ENCODE measurements at regions not wholly inside any gene's neighbourhood (a gene's known extent, or its start where the extent isn't known, plus 50 kb on each side); places are given as distances from the start of the nearest gene placed in this dataset.

GRCh38 chr2:10985901-10986535, 74.3 kb downstream of the KCNF1 start:
- ATAC-seq (ENCODE audit: low read depth in 2 of 2): no peak

GRCh38 chr2:10987439-10987838, 75.7 kb downstream of the KCNF1 start:
- no peaks in the 10 kb centered on the region for H3K9me3 ChIP-seq (ENCODE audit: control insufficient read depth in 2 of 2, low read length in 2 of 2)
- no peaks in the 10 kb centered on the region for H3K9me3 Mint-ChIP-seq
- H3K4me1 Mint-ChIP-seq: no peaks in the 10 kb centered on the region
- H3K36me3 Mint-ChIP-seq: no peaks in the 10 kb centered on the region
- H3K4me1 ChIP-seq (ENCODE audit: control insufficient read depth, insufficient read depth, low read length, poor library complexity, severe bottlenecking): no peaks in the 10 kb centered on the region
- H3K27ac ChIP-seq (ENCODE audit: insufficient read depth, low read length, poor library complexity, severe bottlenecking): no peak overlapping the region
- H3K27ac Mint-ChIP-seq: no peak overlapping the region
- H3K27me3 Mint-ChIP-seq: peaks cover 19% of the 10 kb centered on the region
- ATAC-seq (ENCODE audit: low read depth in 2 of 2) (no peak), DNase-seq (no peak)
- H3K4me3 Mint-ChIP-seq: no peak overlapping the region
- no peak overlapping the region for H3K4me3 ChIP-seq (ENCODE audit: low read depth, low read length)
- H3K36me3 ChIP-seq (ENCODE audit: control insufficient read depth, insufficient read depth, low read length): no peaks in the 10 kb centered on the region
- H3K27me3 ChIP-seq (ENCODE audit: control insufficient read depth, insufficient read depth, low read length): no peaks in the 10 kb centered on the region

More at GRCh38 chr2:10985901-10986535, 74.3 kb downstream of the KCNF1 start:
- DNase-seq: no peak
- no peaks in the 10 kb centered on the region for H3K27me3 ChIP-seq (ENCODE audit: control insufficient read depth, insufficient read depth, low read length)
- Mint-ChIP-seq H3K4me3 (no peak overlapping the region), H3K4me1 (no peaks in the 10 kb centered on the region), H3K27ac (no peak overlapping the region), H3K27me3 (peaks cover 13% of the 10 kb centered on the region), H3K9me3 (no peaks in the 10 kb centered on the region), H3K36me3 (no peaks in the 10 kb centered on the region)
- no peak overlapping the region for H3K27ac ChIP-seq (ENCODE audit: insufficient read depth, low read length, poor library complexity, severe bottlenecking)
- no peaks in the 10 kb centered on the region for H3K36me3 ChIP-seq (ENCODE audit: control insufficient read depth, insufficient read depth, low read length)
- H3K4me1 ChIP-seq (ENCODE audit: control insufficient read depth, insufficient read depth, low read length, poor library complexity, severe bottlenecking): no peaks in the 10 kb centered on the region
- H3K9me3 ChIP-seq (ENCODE audit: control insufficient read depth in 2 of 2, low read length in 2 of 2): no peaks in the 10 kb centered on the region
- H3K4me3 ChIP-seq (ENCODE audit: low read depth, low read length): no peak overlapping the region

- Histone ChIP-seq H3K4me1 (ENCODE audit: control insufficient read depth, insufficient read depth, low read length, poor library complexity, severe bottlenecking) (no peaks in the 10 kb centered on the region), H3K9me3 (ENCODE audit: control insufficient read depth in 2 of 2, low read length in 2 of 2) (no peaks in the 10 kb centered on the region), H3K4me3 (ENCODE audit: low read depth, low read length) (no peak overlapping the region), H3K36me3 (ENCODE audit: control insufficient read depth, insufficient read depth, low read length) (no peaks in the 10 kb centered on the region), H3K27ac (ENCODE audit: insufficient read depth, low read length, poor library complexity, severe bottlenecking) (no peak overlapping the region), H3K27me3 (ENCODE audit: control insufficient read depth, insufficient read depth, low read length) (no peaks in the 10 kb centered on the region)
- DNase-seq: no peak
- H3K4me1 Mint-ChIP-seq: no peaks in the 10 kb centered on the region
- no peak overlapping the region for H3K27ac Mint-ChIP-seq
- H3K9me3 Mint-ChIP-seq: peaks cover 0 to 1% (median 0%) of the 10 kb centered on the region in 7 donors
- H3K4me3 Mint-ChIP-seq: no peak overlapping the region
- no peak for ATAC-seq (ENCODE audit: low read depth in 2 of 2)
- no peaks in the 10 kb centered on the region for H3K36me3 Mint-ChIP-seq
- H3K27me3 Mint-ChIP-seq: peaks cover 22% of the 10 kb centered on the region
Measured at GRCh38 chr2:10987861-10988260, 76.1 kb downstream of the KCNF1 start.

- H3K4me3 ChIP-seq (ENCODE audit: low read depth, low read length): no peak overlapping the region
- ATAC-seq (ENCODE audit: low read depth in 2 of 2) (no peak), DNase-seq (no peak)
- no peaks in the 10 kb centered on the region for H3K27me3 ChIP-seq (ENCODE audit: control insufficient read depth, insufficient read depth, low read length)
- H3K4me1 Mint-ChIP-seq: no peaks in the 10 kb centered on the region
- no peak overlapping the region for H3K4me3 Mint-ChIP-seq
- H3K9me3 Mint-ChIP-seq: peaks cover 0 to 1% (median 0%) of the 10 kb centered on the region in 7 donors
- H3K27ac ChIP-seq (ENCODE audit: insufficient read depth, low read length, poor library complexity, severe bottlenecking): no peak overlapping the region
- no peaks in the 10 kb centered on the region for H3K9me3 ChIP-seq (ENCODE audit: control insufficient read depth in 2 of 2, low read length in 2 of 2)
- no peaks in the 10 kb centered on the region for H3K4me1 ChIP-seq (ENCODE audit: control insufficient read depth, insufficient read depth, low read length, poor library complexity, severe bottlenecking)
- H3K27ac Mint-ChIP-seq: no peak overlapping the region
- no peaks in the 10 kb centered on the region for H3K36me3 ChIP-seq (ENCODE audit: control insufficient read depth, insufficient read depth, low read length)
- peaks cover 18% of the 10 kb centered on the region for H3K27me3 Mint-ChIP-seq
- no peaks in the 10 kb centered on the region for H3K36me3 Mint-ChIP-seq
Measured at GRCh38 chr2:10989151-10989550, 77.4 kb downstream of the KCNF1 start.

GRCh38 chr2:10989782-10990181, 78.0 kb downstream of the KCNF1 start:
- no peaks in the 10 kb centered on the region for H3K36me3 ChIP-seq (ENCODE audit: control insufficient read depth, insufficient read depth, low read length)
- peaks cover 12% of the 10 kb centered on the region for H3K27me3 Mint-ChIP-seq
- no peaks in the 10 kb centered on the region for H3K4me1 ChIP-seq (ENCODE audit: control insufficient read depth, insufficient read depth, low read length, poor library complexity, severe bottlenecking)
- no peak overlapping the region for H3K4me3 Mint-ChIP-seq
- H3K27ac ChIP-seq (ENCODE audit: insufficient read depth, low read length, poor library complexity, severe bottlenecking): no peak overlapping the region
- H3K4me3 ChIP-seq (ENCODE audit: low read depth, low read length): no peak overlapping the region
- H3K36me3 Mint-ChIP-seq: no peaks in the 10 kb centered on the region
- H3K9me3 Mint-ChIP-seq: peaks cover 0 to 1% (median 0%) of the 10 kb centered on the region in 7 donors
- H3K27me3 ChIP-seq (ENCODE audit: control insufficient read depth, insufficient read depth, low read length): no peaks in the 10 kb centered on the region
- no peaks in the 10 kb centered on the region for H3K9me3 ChIP-seq (ENCODE audit: control insufficient read depth in 2 of 2, low read length in 2 of 2)
- peak overlapping the region in 1 of 3 donors; percentile 44 for H3K27ac Mint-ChIP-seq
- no peaks in the 10 kb centered on the region for H3K4me1 Mint-ChIP-seq
- ATAC-seq (ENCODE audit: low read depth in 2 of 2) (no peak), DNase-seq (no peak)

- no peaks in the 10 kb centered on the region for H3K36me3 ChIP-seq (ENCODE audit: control insufficient read depth, insufficient read depth, low read length)
- H3K36me3 Mint-ChIP-seq: no peaks in the 10 kb centered on the region
- H3K9me3 Mint-ChIP-seq: peaks cover 0 to 2% (median 0%) of the 10 kb centered on the region in 7 donors
- no peaks in the 10 kb centered on the region for H3K9me3 ChIP-seq (ENCODE audit: control insufficient read depth in 2 of 2, low read length in 2 of 2)
- no peak overlapping the region for H3K4me3 ChIP-seq (ENCODE audit: low read depth, low read length)
- ATAC-seq (ENCODE audit: low read depth in 2 of 2) (no peak), DNase-seq (no peak)
- H3K27me3 Mint-ChIP-seq: peaks cover 10% of the 10 kb centered on the region
- no peaks in the 10 kb centered on the region for H3K27me3 ChIP-seq (ENCODE audit: control insufficient read depth, insufficient read depth, low read length)
- H3K27ac Mint-ChIP-seq: no peak overlapping the region
- no peaks in the 10 kb centered on the region for H3K4me1 ChIP-seq (ENCODE audit: control insufficient read depth, insufficient read depth, low read length, poor library complexity, severe bottlenecking)
- H3K4me3 Mint-ChIP-seq: no peak overlapping the region
- H3K4me1 Mint-ChIP-seq: no peaks in the 10 kb centered on the region
- H3K27ac ChIP-seq (ENCODE audit: insufficient read depth, low read length, poor library complexity, severe bottlenecking): no peak overlapping the region
Measured at GRCh38 chr2:10990561-10991111, 78.9 kb downstream of the KCNF1 start.

- H3K4me3 Mint-ChIP-seq: no peak overlapping the region
- Histone ChIP-seq H3K4me3 (ENCODE audit: low read depth, low read length) (no peak overlapping the region), H3K27me3 (ENCODE audit: control insufficient read depth, insufficient read depth, low read length) (no peaks in the 10 kb centered on the region), H3K9me3 (ENCODE audit: control insufficient read depth in 2 of 2, low read length in 2 of 2) (no peaks in the 10 kb centered on the region), H3K36me3 (ENCODE audit: control insufficient read depth, insufficient read depth, low read length) (no peaks in the 10 kb centered on the region), H3K27ac (ENCODE audit: insufficient read depth, low read length, poor library complexity, severe bottlenecking) (no peak overlapping the region), H3K4me1 (ENCODE audit: control insufficient read depth, insufficient read depth, low read length, poor library complexity, severe bottlenecking) (no peaks in the 10 kb centered on the region)
- peaks cover 10% of the 10 kb centered on the region for H3K27me3 Mint-ChIP-seq
- H3K9me3 Mint-ChIP-seq: peaks cover 0 to 2% (median 0%) of the 10 kb centered on the region in 7 donors
- ATAC-seq (ENCODE audit: low read depth in 2 of 2) (no peak), DNase-seq (no peak)
- no peaks in the 10 kb centered on the region for H3K36me3 Mint-ChIP-seq
- H3K4me1 Mint-ChIP-seq: no peaks in the 10 kb centered on the region
- H3K27ac Mint-ChIP-seq: no peak overlapping the region
Measured at GRCh38 chr2:10992023-10992791, 80.5 kb downstream of the KCNF1 start.
